T1000 (cell line): ENCODE measurements at regions not wholly inside any gene's neighbourhood (a gene's known extent, or its start where the extent isn't known, plus 50 kb on each side); places are given as distances from the start of the nearest gene placed in this dataset.
"Not testable (repeated sequence)": the region's sequence is repeated elsewhere in the genome, so short reads cannot be mapped to it uniquely, and the experiment has no call there.

ENCODE experiments used
- DNase-seq: peaks from one replicate; lab custom pipeline; 2025; ENCODE audit warnings: mixed read lengths; lab: John Stamatoyannopoulos, UW

- not testable (repeated sequence) for DNase-seq
These were observed 61.2 kb upstream of the FMNL2 start for GRCh38 chr2:152273732-152274260.

GRCh38 chr2:152277896-152278295 is 57.1 kb upstream of the FMNL2 start:
- DNase-seq: not testable (repeated sequence)

- no peak for DNase-seq
These were observed 56.4 kb upstream of the FMNL2 start for GRCh38 chr2:152278526-152278925.

DNA sequence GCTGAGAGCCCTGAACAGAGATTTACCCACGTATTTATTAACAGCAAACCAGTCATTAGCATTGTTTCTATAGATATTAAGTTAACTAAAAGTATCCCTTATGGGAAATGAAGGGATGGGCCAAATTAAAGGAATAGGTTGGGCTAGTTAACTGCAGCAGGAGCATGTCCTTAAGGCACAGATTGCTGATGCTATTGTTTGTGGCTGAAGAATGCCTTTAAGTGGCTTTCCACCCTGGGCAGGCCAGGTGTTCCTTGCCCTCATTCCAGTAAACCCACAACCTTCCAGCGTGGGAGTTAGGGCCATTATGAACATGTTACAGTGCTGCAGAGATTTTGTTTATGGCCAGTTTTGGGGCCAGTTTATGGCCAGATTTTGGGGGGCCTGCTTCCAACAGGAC is 55.6 kb upstream of the FMNL2 start:
- DNase-seq: not testable (repeated sequence)

- no peak for DNase-seq
These were observed 54.2 kb upstream of the FMNL2 start for GRCh38 chr2:152280780-152281179.

DNA sequence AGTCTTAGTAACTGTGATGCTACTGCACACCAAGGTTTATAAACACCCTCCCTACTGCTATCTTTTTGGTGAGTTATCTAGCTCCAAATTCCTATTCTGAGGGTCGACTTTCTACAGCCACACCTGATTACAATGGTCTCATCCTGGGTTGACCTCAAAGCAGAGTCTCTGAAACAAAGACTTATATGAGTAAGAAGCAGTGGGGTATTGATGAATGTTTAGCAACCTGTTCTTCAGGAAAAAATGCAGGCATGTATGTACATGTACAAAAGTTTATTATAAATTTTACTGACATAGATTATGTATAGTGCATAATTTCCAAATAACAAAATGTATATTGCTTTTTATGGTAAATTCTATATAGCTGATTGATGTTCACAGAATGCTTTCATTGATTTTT is 51.6 kb upstream of the FMNL2 start:
- DNase-seq: no peak

DNA sequence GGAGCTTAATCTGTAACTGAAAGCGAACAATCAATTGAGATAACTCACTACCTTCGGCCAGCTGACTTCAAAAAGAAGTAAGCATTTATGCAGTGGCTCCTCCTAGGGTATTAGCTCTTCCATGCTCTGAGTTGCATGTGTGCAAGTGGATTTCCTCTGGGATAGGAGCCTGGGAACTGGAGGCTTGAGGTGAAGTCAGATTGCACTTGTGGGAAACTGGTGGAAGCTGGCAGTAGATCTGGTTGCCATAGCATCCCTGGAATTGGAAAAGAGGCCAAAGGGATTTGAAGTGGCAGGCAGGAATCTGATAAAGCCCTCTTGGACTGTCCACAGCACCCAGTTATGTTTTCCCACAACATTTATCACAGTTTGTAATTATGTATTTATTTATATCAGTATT is 50.6 kb upstream of the FMNL2 start:
- no peak for DNase-seq
